Nephron (organoid): ENCODE measurements at regions not wholly inside any gene's neighbourhood (a gene's known extent, or its start where the extent isn't known, plus 50 kb on each side); places are given as distances from the start of the nearest gene placed in this dataset.

Experiments used
- H3K27ac Mint-ChIP-seq, 3 experiments: 2 replicates each; pipeline ENCODE4 v1.8.0; 2020; ENCODE audit warnings: mixed read lengths in 3 of 3, mild to moderate bottlenecking in 2 of 3, moderate library complexity in 1 of 3
- H3K27me3 Mint-ChIP-seq: 2 replicates; pipeline ENCODE4 v1.8.0; 2021; ENCODE audit warnings: low read depth, mild to moderate bottlenecking, moderate library complexity, mixed read lengths
- H3K36me3 Mint-ChIP-seq: 2 replicates; pipeline ENCODE4 v1.8.0; 2020; ENCODE audit warnings: low read depth, mixed read lengths
- H3K4me1 Mint-ChIP-seq: 2 replicates; pipeline ENCODE4 v1.8.0; 2020; ENCODE audit warnings: mixed read lengths
- H3K4me3 Mint-ChIP-seq, 3 experiments: 2 replicates each; pipeline ENCODE4 v1.8.0; 2020; ENCODE audit warnings: mild to moderate bottlenecking in 3 of 3, mixed read lengths in 3 of 3, moderate library complexity in 2 of 3
- H3K9me3 Mint-ChIP-seq: 2 replicates; pipeline ENCODE4 v1.8.0; 2020; ENCODE audit warnings: mixed read lengths
- CTCF ChIP-seq, 3 experiments: fragments of 200-600 bp; sonication (generic); IDR thresholded peaks; one replicate each; pipeline ENCODE4 v1.5.0; 2021; ENCODE audit warnings: antibody characterized with exemption in 3 of 3; ENCODE audit not compliant: unreplicated experiment in 3 of 3

- Mint-ChIP-seq H3K4me1 (peaks cover 19% of the 10 kb centered on the region), H3K27ac (no peak overlapping the region), H3K36me3 (no peaks in the 10 kb centered on the region), H3K27me3 (no peaks in the 10 kb centered on the region), H3K9me3 (peaks cover 2% of the 10 kb centered on the region), H3K4me3 (no peak overlapping the region)
- no peak for TF ChIP-seq CTCF (IDR thresholded peaks at IDR 0.05; ENCODE audit: unreplicated experiment in 3 of 3)
These were observed 51.2 kb upstream of the TNIK start for GRCh38 chr3:171511450-171511849.
